ENCODE measurements at regions not wholly inside any gene's neighbourhood (a gene's known extent, or its start where the extent isn't known, plus 50 kb on each side); places are given as distances from the start of the nearest gene placed in this dataset.
A peak's percentile ranks its signal among the peaks of the same experiment; 100 is the strongest.

DNA sequence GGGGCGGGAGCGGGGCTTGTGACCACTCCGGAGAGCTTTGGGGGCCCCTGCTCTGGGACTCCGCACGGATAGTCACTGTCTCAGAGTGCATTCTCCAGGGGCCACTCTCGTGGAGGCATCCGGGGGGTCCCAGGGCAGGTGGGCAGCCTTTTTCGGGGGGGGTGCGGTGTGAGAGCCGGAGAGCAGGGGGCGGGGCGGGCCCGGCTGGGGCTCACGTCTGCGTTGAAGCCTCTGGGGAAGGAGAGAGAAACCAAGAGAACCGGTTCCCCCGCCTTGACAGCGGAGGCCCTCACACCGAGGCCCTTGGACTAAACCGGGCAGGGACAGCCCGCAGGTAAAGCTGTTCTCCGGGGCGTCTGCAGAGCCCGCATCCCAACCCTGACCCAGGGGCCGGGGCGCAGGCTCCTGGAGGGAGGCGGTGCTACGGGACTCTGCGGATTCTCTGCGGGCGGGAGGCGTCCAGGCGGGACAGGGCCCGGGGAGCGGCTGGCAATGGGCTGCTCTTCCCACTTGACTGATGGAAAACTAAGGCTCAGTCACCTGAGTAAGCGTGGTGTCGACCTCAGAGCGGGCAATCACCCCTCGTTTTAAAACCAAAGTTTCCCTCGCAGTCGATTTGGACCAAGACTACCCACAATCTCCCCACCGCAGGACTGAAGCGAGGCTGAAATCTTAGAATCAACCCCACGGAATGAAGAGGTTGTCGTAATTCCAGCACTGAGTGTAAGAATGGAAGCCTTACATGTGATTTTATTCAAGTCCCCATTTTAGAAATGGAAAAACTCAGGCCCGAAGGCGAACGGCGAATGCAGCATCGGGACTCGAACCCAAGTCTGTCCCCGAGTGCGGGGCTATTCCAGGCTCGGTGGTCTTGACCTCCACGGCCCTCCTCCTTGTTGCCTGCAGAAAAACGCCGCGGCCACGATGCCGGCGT, 49.6 kb upstream of the AMZ2 start:
- Histone ChIP-seq H3K27me3 (peaks cover 0 to 47% of the 10 kb centered on the region in 2 donors), H3K4me1 (peaks cover 4 to 54% (median 25%) of the 10 kb centered on the region in 4 donors), H3K9me3 (no peaks in the 10 kb centered on the region), H3K36me3 (no peaks in the 10 kb centered on the region), H3K4me3 (peak overlapping the region; percentile 23 to 52 (median 50)), H3K27ac (peak overlapping the region in 1 of 4 donors; percentile 33)
- peak in 1 of 3 donors; percentile 48 for DNase-seq
- no peak for TF ChIP-seq POLR2A (IDR thresholded peaks at IDR 0.05)
- TF ChIP-seq, protein P1, sequence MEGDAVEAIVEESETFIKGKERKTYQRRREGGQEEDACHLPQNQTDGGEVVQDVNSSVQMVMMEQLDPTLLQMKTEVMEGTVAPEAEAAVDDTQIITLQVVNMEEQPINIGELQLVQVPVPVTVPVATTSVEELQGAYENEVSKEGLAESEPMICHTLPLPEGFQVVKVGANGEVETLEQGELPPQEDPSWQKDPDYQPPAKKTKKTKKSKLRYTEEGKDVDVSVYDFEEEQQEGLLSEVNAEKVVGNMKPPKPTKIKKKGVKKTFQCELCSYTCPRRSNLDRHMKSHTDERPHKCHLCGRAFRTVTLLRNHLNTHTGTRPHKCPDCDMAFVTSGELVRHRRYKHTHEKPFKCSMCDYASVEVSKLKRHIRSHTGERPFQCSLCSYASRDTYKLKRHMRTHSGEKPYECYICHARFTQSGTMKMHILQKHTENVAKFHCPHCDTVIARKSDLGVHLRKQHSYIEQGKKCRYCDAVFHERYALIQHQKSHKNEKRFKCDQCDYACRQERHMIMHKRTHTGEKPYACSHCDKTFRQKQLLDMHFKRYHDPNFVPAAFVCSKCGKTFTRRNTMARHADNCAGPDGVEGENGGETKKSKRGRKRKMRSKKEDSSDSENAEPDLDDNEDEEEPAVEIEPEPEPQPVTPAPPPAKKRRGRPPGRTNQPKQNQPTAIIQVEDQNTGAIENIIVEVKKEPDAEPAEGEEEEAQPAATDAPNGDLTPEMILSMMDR (IDR thresholded peaks at IDR 0.05), result no peak

Data from Peyer's patch (tissue), 4 donors.